GM12892 (cell line): ENCODE measurements at regions not wholly inside any gene's neighbourhood (a gene's known extent, or its start where the extent isn't known, plus 50 kb on each side); places are given as distances from the start of the nearest gene placed in this dataset.

Experiments
- POLR2A ChIP-seq: IDR thresholded peaks from 2 replicates; pipeline ENCODE4 v1.6.1; 2011; ENCODE audit warnings: low read depth, low read length, control low read depth
- POLR2AphosphoS5 ChIP-seq: IDR thresholded peaks from 2 replicates; pipeline ENCODE4 v1.6.1; 2011; ENCODE audit warnings: low read depth, low read length, control low read depth

DNA sequence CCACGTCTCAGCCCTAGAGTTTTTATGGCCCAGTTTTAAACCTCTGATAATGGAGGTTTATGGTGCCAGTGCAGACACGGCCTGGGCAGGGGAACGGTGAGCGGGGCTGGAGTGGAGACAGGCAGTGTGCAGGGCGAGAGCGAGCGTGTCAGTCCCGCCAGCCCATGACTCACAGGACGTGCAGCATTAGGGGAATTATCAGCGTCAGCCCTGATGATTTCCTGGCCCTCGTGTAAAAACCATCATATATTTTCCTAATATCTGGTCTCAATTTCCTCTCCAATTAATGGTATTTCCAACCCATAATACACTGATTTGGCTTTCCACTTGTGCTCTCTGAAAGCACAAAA lies 104.6 kb upstream of the VSTM2B start:
- no peak for TF ChIP-seq POLR2A
- TF ChIP-seq POLR2AphosphoS5: no peak
